ENCODE measurements at regions not wholly inside any gene's neighbourhood (a gene's known extent, or its start where the extent isn't known, plus 50 kb on each side); places are given as distances from the start of the nearest gene placed in this dataset.

- ChIA-PET POLR2A (ENCODE audit: low non-redundant PET) (no interaction called here), CTCF (interaction anchor here (0.5 to 0.6 kb wide), 2 partner anchors 60 to 128 kb away, joined by 3 to 5 read pairs; no protein-coding TSS in a partner anchor)
Measured at GRCh38 chr12:42857106-42857505, 267.6 kb upstream of the PRICKLE1 start.

GRCh38 chr12:42855362-42855950 is 265.9 kb upstream of the PRICKLE1 start:
- CTCF ChIA-PET = interaction anchor here (0.7 kb wide), 1 partner anchor 120 kb away, joined by 4 read pairs; no protein-coding TSS in a partner anchor
- no peak overlapping the region for H3K27ac ChIP-seq
- no peak for DNase-seq (ENCODE audit: low spot score)
- POLR2A ChIA-PET (ENCODE audit: low non-redundant PET) = no interaction called here
- TF ChIP-seq CTCF (conservative IDR thresholded peaks at IDR 0.05; ENCODE audit: low read depth) = no peak

More at GRCh38 chr12:42857106-42857505, 267.6 kb upstream of the PRICKLE1 start:
- H3K27ac ChIP-seq = no peak overlapping the region
- TF ChIP-seq CTCF (conservative IDR thresholded peaks at IDR 0.05; ENCODE audit: low read depth) = no peak
- no peak for DNase-seq (ENCODE audit: low spot score)

- no peak overlapping the region for H3K27ac ChIP-seq
- CTCF ChIA-PET = no interaction called here
- POLR2A ChIA-PET (ENCODE audit: low non-redundant PET) = no interaction called here
- TF ChIP-seq CTCF (conservative IDR thresholded peaks at IDR 0.05; ENCODE audit: low read depth) = no peak
- DNase-seq (ENCODE audit: low spot score) = no peak
Measured at GRCh38 chr12:42854826-42855225, 265.3 kb upstream of the PRICKLE1 start.

- CTCF ChIA-PET = no interaction called here
- no peak for TF ChIP-seq CTCF (conservative IDR thresholded peaks at IDR 0.05; ENCODE audit: low read depth)
- POLR2A ChIA-PET (ENCODE audit: low non-redundant PET) = no interaction called here
- no peak for DNase-seq (ENCODE audit: low spot score)
- no peak overlapping the region for H3K27ac ChIP-seq
Measured at GRCh38 chr12:42854208-42854607, 264.7 kb upstream of the PRICKLE1 start.

GRCh38 chr12:42853370-42854140 is 264.0 kb upstream of the PRICKLE1 start:
- ChIA-PET CTCF (no interaction called here), POLR2A (ENCODE audit: low non-redundant PET) (no interaction called here)
- DNase-seq (ENCODE audit: low spot score) = no peak
- no peak for TF ChIP-seq CTCF (conservative IDR thresholded peaks at IDR 0.05; ENCODE audit: low read depth)
- H3K27ac ChIP-seq = no peak overlapping the region

- CTCF ChIA-PET = no interaction called here
- POLR2A ChIA-PET (ENCODE audit: low non-redundant PET) = no interaction called here
- TF ChIP-seq CTCF (conservative IDR thresholded peaks at IDR 0.05; ENCODE audit: low read depth) = no peak
- no peak overlapping the region for H3K27ac ChIP-seq
- DNase-seq (ENCODE audit: low spot score) = no peak
Measured at GRCh38 chr12:42846782-42847181, 257.2 kb upstream of the PRICKLE1 start.
